ENCODE measurements at regions not wholly inside any gene's neighbourhood (a gene's known extent, or its start where the extent isn't known, plus 50 kb on each side); places are given as distances from the start of the nearest gene placed in this dataset.

- TF ChIP-seq POLR2AphosphoS5 (IDR thresholded peaks at IDR 0.05) (no peak), CTCF (IDR thresholded peaks at IDR 0.05) (no peak)
These were observed 290.9 kb upstream of the SMC2 start for GRCh38 chr9:103803245-103803644.

All from breast epithelium (tissue), 3 donors.